Loucy (cell line): ENCODE measurements at regions not wholly inside any gene's neighbourhood (a gene's known extent, or its start where the extent isn't known, plus 50 kb on each side); places are given as distances from the start of the nearest gene placed in this dataset.

ENCODE experiments used
- EZH2phosphoT487 ChIP-seq: fragments of 200-600 bp; IDR thresholded peaks from 2 replicates; pipeline ENCODE4 v1.6.1; 2018; ENCODE audit warnings: antibody characterized with exemption, mild to moderate bottlenecking, moderate library complexity, borderline replicate concordance
- TF ChIP-seq, protein P1 (sequence below): fragments of 200-600 bp; sonication (generic); conservative IDR thresholded peaks from 2 replicates; pipeline ENCODE4 v1.5.1; 2014; ENCODE audit warnings: mild to moderate bottlenecking, antibody characterized with exemption, low read length

GRCh38 chr6:109238396-109238795 is 143.1 kb downstream of the CEP57L1 start:
- TF ChIP-seq, protein P1, sequence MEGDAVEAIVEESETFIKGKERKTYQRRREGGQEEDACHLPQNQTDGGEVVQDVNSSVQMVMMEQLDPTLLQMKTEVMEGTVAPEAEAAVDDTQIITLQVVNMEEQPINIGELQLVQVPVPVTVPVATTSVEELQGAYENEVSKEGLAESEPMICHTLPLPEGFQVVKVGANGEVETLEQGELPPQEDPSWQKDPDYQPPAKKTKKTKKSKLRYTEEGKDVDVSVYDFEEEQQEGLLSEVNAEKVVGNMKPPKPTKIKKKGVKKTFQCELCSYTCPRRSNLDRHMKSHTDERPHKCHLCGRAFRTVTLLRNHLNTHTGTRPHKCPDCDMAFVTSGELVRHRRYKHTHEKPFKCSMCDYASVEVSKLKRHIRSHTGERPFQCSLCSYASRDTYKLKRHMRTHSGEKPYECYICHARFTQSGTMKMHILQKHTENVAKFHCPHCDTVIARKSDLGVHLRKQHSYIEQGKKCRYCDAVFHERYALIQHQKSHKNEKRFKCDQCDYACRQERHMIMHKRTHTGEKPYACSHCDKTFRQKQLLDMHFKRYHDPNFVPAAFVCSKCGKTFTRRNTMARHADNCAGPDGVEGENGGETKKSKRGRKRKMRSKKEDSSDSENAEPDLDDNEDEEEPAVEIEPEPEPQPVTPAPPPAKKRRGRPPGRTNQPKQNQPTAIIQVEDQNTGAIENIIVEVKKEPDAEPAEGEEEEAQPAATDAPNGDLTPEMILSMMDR, result no peak
- TF ChIP-seq EZH2phosphoT487, result no peak
